Large intestine (tissue), 3 donors: ENCODE measurements at regions not wholly inside any gene's neighbourhood (a gene's known extent, or its start where the extent isn't known, plus 50 kb on each side); places are given as distances from the start of the nearest gene placed in this dataset.
A peak's percentile ranks its signal among the peaks of the same experiment; 100 is the strongest.

ENCODE experiments used
- DNase-seq, 2 donors: peaks; one replicate each; pipeline versions ENCODE4 v3.0.0 to v3.0.0-alpha.2; 2013
- H3K27ac ChIP-seq: one replicate; pipeline ENCODE4 v1.5.1; 2013; ENCODE audit warnings: low read length
- H3K27me3 ChIP-seq: 2 replicates; pipeline ENCODE4 v1.6.1; 2013; ENCODE audit warnings: low read length; ENCODE audit not compliant: control insufficient read depth, insufficient read depth
- H3K36me3 ChIP-seq: 2 replicates; pipeline ENCODE4 v1.6.1; 2013; ENCODE audit warnings: low read length; ENCODE audit not compliant: control insufficient read depth, insufficient read depth
- H3K4me1 ChIP-seq: one replicate; pipeline ENCODE4 v1.6.1; 2013; ENCODE audit warnings: low read length; ENCODE audit not compliant: control insufficient read depth, insufficient read depth
- H3K4me3 ChIP-seq: one replicate; pipeline ENCODE4 v1.5.1; 2013; ENCODE audit warnings: low read length
- H3K9me3 ChIP-seq: one replicate; pipeline ENCODE4 v1.6.1; 2013; ENCODE audit warnings: mild to moderate bottlenecking, low read depth, low read length, moderate library complexity; ENCODE audit not compliant: control insufficient read depth
- WGBS: methylation state at CpG from one replicate; pipeline ENCODE4 v1.1.5; 2013; ENCODE audit warnings: low lambda C conversion rate; ENCODE audit not compliant: insufficient coverage; 5-methylcytosine and 5-hydroxymethylcytosine counted together

GRCh38 chr15:91549581-91549980, 303.9 kb upstream of the SLCO3A1 start:
- H3K4me1 ChIP-seq = no peaks in the 10 kb centered on the region
- no peaks in the 10 kb centered on the region for H3K36me3 ChIP-seq
- WGBS = no CpG with 5 or more reads among the region's 1 CpG
- H3K4me3 ChIP-seq = no peak overlapping the region
- DNase-seq = no peak
- H3K27me3 ChIP-seq = no peaks in the 10 kb centered on the region
- no peaks in the 10 kb centered on the region for H3K9me3 ChIP-seq
- no peak overlapping the region for H3K27ac ChIP-seq

- Histone ChIP-seq H3K27me3 (no peaks in the 10 kb centered on the region), H3K9me3 (no peaks in the 10 kb centered on the region), H3K4me3 (no peak overlapping the region), H3K4me1 (no peaks in the 10 kb centered on the region), H3K36me3 (no peaks in the 10 kb centered on the region), H3K27ac (no peak overlapping the region)
- WGBS = no CpG with 5 or more reads among the region's 5 CpGs
- no peak for DNase-seq
Measured at GRCh38 chr15:91552555-91552954, 301.0 kb upstream of the SLCO3A1 start.

- H3K9me3 ChIP-seq = no peaks in the 10 kb centered on the region
- no peaks in the 10 kb centered on the region for H3K4me1 ChIP-seq
- H3K27me3 ChIP-seq = no peaks in the 10 kb centered on the region
- no CpG with 5 or more reads among the region's 6 CpGs for WGBS
- DNase-seq = no peak
- H3K27ac ChIP-seq = no peak overlapping the region
- no peaks in the 10 kb centered on the region for H3K36me3 ChIP-seq
- no peak overlapping the region for H3K4me3 ChIP-seq
Measured at GRCh38 chr15:91553196-91553854, 300.2 kb upstream of the SLCO3A1 start.

GRCh38 chr15:91555312-91555711, 298.2 kb upstream of the SLCO3A1 start:
- no peaks in the 10 kb centered on the region for H3K9me3 ChIP-seq
- H3K36me3 ChIP-seq = no peaks in the 10 kb centered on the region
- no peak overlapping the region for H3K27ac ChIP-seq
- DNase-seq = peak in 1 of 2 donors; percentile 36
- 100% methylated on average over 2 of the region's 4 CpGs for WGBS
- H3K4me1 ChIP-seq = no peaks in the 10 kb centered on the region
- no peaks in the 10 kb centered on the region for H3K27me3 ChIP-seq
- no peak overlapping the region for H3K4me3 ChIP-seq

GRCh38 chr15:91556926-91557325, 296.6 kb upstream of the SLCO3A1 start:
- no peaks in the 10 kb centered on the region for H3K27me3 ChIP-seq

GRCh38 chr15:91559066-91559465, 294.4 kb upstream of the SLCO3A1 start:
- Histone ChIP-seq H3K4me3 (no peak overlapping the region), H3K27me3 (no peaks in the 10 kb centered on the region), H3K9me3 (no peaks in the 10 kb centered on the region), H3K4me1 (no peaks in the 10 kb centered on the region), H3K27ac (no peak overlapping the region), H3K36me3 (no peaks in the 10 kb centered on the region)
- no peak for DNase-seq
- no CpG with 5 or more reads among the region's 3 CpGs for WGBS

More at GRCh38 chr15:91556926-91557325, 296.6 kb upstream of the SLCO3A1 start:
- 100% methylated on average over 1 of the region's 5 CpGs for WGBS
- Histone ChIP-seq H3K36me3 (no peaks in the 10 kb centered on the region), H3K4me3 (no peak overlapping the region), H3K9me3 (no peaks in the 10 kb centered on the region), H3K4me1 (no peaks in the 10 kb centered on the region), H3K27ac (no peak overlapping the region)
- no peak for DNase-seq

GRCh38 chr15:91561371-91562100, 292.0 kb upstream of the SLCO3A1 start:
- no peaks in the 10 kb centered on the region for H3K27me3 ChIP-seq
- DNase-seq = no peak
- 97% methylated on average over 4 of the region's 11 CpGs for WGBS
- H3K4me3 ChIP-seq = no peak overlapping the region
- no peaks in the 10 kb centered on the region for H3K4me1 ChIP-seq
- no peaks in the 10 kb centered on the region for H3K36me3 ChIP-seq
- H3K27ac ChIP-seq = no peak overlapping the region
- H3K9me3 ChIP-seq = no peaks in the 10 kb centered on the region

GRCh38 chr15:91562698-91563097, 290.8 kb upstream of the SLCO3A1 start:
- H3K27me3 ChIP-seq = no peaks in the 10 kb centered on the region
- DNase-seq = no peak
- no CpG with 5 or more reads among the region's 2 CpGs for WGBS
- no peaks in the 10 kb centered on the region for H3K36me3 ChIP-seq
- H3K4me3 ChIP-seq = no peak overlapping the region
- no peak overlapping the region for H3K27ac ChIP-seq
- no peaks in the 10 kb centered on the region for H3K4me1 ChIP-seq
- no peaks in the 10 kb centered on the region for H3K9me3 ChIP-seq

- DNase-seq = no peak
- H3K27me3 ChIP-seq = no peaks in the 10 kb centered on the region
- WGBS = 83% methylated on average over 1 of the region's 3 CpGs
- H3K4me3 ChIP-seq = no peak overlapping the region
- no peaks in the 10 kb centered on the region for H3K9me3 ChIP-seq
- H3K36me3 ChIP-seq = no peaks in the 10 kb centered on the region
- H3K27ac ChIP-seq = no peak overlapping the region
- H3K4me1 ChIP-seq = no peaks in the 10 kb centered on the region
Measured at GRCh38 chr15:91564631-91565030, 288.9 kb upstream of the SLCO3A1 start.

GRCh38 chr15:91566141-91566540, 287.4 kb upstream of the SLCO3A1 start:
- H3K4me3 ChIP-seq = no peak overlapping the region
- DNase-seq = no peak
- no peaks in the 10 kb centered on the region for H3K4me1 ChIP-seq
- no peak overlapping the region for H3K27ac ChIP-seq
- no peaks in the 10 kb centered on the region for H3K36me3 ChIP-seq
- no CpG with 5 or more reads among the region's 4 CpGs for WGBS
- H3K27me3 ChIP-seq = no peaks in the 10 kb centered on the region
- no peaks in the 10 kb centered on the region for H3K9me3 ChIP-seq

GRCh38 chr15:91568036-91568435, 285.5 kb upstream of the SLCO3A1 start:
- peak in 1 of 2 donors; percentile 43 for DNase-seq
- no peak overlapping the region for H3K27ac ChIP-seq
- H3K36me3 ChIP-seq = no peaks in the 10 kb centered on the region
- H3K27me3 ChIP-seq = no peaks in the 10 kb centered on the region
- H3K4me3 ChIP-seq = no peak overlapping the region
- H3K9me3 ChIP-seq = no peaks in the 10 kb centered on the region
- WGBS = 20% methylated on average over 1 of the region's 2 CpGs
- no peaks in the 10 kb centered on the region for H3K4me1 ChIP-seq
